Activated naive CD4-positive, alpha-beta T cell treated with anti-CD3 and anti-CD28 coated beads for 36 hours (primary cell): ENCODE measurements at regions not wholly inside any gene's neighbourhood (a gene's known extent, or its start where the extent isn't known, plus 50 kb on each side); places are given as distances from the start of the nearest gene placed in this dataset.

Experiments
- CTCF ChIA-PET: fragments of 350-600 bp; sonication (Branson Sonifier 250); formaldehyde crosslinking; loops from one replicate; lab custom pipeline; 2021; ENCODE audit warnings: antibody characterized with exemption; lab: Charles Lee
- DNase-seq: peaks from one replicate; pipeline ENCODE4 v3.0.0-alpha.2; 2020
- H3K27ac Mint-ChIP-seq: one replicate; pipeline ENCODE4 v1.8.0; 2021; ENCODE audit warnings: mild to moderate bottlenecking, mixed read lengths
- H3K27me3 Mint-ChIP-seq: one replicate; pipeline ENCODE4 v1.8.0; 2021; ENCODE audit warnings: low read depth, mixed read lengths
- H3K36me3 Mint-ChIP-seq: one replicate; pipeline ENCODE4 v1.8.0; 2021; ENCODE audit warnings: low read depth, mixed read lengths
- H3K4me1 Mint-ChIP-seq: one replicate; pipeline ENCODE4 v1.8.0; 2021; ENCODE audit warnings: low read depth, mixed read lengths
- H3K4me3 Mint-ChIP-seq: one replicate; pipeline ENCODE4 v1.8.0; 2021; ENCODE audit warnings: mild to moderate bottlenecking, moderate library complexity, mixed read lengths
- H3K9me3 Mint-ChIP-seq: one replicate; pipeline ENCODE4 v1.8.0; 2021; ENCODE audit warnings: mixed read lengths
- intact Hi-C: fragments of 100-400 bp; cut with micrococcal nuclease; formaldehyde crosslinking; loops from one replicate; pipeline ENCODE4 v1.15.1; 2023

DNA sequence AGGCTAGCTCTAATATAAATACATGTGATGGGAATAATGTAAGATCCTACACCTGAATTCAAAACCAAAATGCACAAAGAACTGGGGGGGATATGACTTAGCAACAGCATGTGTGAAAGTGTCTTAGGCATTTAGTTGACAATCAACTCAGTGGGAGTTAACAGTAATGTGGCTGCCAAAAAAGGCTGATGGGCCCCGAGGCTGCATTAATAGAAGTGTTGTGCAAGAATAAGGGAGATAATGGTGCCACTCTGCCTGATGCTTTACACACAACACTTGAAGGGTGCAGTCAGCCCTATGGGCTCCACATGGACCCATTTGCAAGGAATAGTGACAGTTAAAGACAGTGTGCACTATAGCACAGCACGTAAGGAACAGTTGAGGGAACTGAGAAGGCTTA lies 649.4 kb upstream of the ZEB2 start:
- Mint-ChIP-seq H3K27ac (no peak overlapping the region), H3K36me3 (no peaks in the 10 kb centered on the region), H3K27me3 (no peaks in the 10 kb centered on the region), H3K4me3 (no peak overlapping the region), H3K4me1 (no peaks in the 10 kb centered on the region), H3K9me3 (peaks cover 5% of the 10 kb centered on the region)
- CTCF ChIA-PET, result no interaction called here
- intact Hi-C loops, result no loop called here
- no peak for DNase-seq

DNA sequence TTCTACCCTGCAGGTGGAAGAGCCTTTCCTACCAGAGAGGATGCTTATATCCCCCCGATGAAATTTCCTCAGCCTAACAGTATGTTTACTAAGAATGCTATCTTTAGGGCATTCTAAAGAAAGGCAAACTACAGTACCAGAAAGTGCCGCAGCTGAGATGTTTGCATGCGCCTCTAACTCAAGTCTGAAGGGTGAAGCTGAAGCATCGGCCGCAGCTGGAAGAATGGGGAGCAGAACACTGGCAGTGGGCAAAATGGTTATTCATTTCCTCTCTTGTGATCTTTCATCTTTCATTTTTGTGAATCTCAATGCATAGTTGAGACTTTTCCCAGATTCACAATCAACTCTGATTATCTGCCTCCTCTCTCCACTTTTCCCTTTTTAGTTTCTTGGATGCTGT lies 648.2 kb upstream of the ZEB2 start:
- Mint-ChIP-seq H3K9me3 (peaks cover 5% of the 10 kb centered on the region), H3K36me3 (no peaks in the 10 kb centered on the region), H3K27me3 (no peaks in the 10 kb centered on the region), H3K4me1 (no peaks in the 10 kb centered on the region), H3K27ac (no peak overlapping the region), H3K4me3 (no peak overlapping the region)
- CTCF ChIA-PET, result no interaction called here
- intact Hi-C loops, result no loop called here
- no peak for DNase-seq

DNA sequence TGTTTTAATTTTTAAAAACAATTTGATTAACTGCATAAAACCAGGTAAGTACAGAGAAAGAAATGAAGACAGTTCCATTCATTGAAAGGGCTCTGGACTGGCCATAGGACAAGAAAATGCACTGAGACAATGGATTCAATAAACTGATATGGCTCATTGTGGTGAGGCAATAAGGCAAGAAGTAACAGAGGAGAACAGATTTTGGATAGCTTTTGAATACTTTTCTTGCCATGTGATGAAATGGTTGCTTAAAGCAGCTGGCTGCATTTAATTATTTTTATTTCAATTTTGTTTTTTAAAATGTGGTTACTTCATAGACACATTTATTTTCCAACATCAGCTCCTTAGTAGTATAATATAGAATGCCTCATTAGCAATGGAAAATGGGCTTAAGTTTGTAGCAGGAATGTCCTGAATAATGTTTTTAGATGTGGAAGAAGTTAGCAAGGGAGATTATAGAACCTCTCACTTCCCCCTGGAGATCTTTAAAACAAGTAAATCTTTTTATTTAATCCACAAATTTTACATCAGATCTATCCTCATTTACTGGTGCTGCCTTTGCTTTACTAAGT lies 646.9 kb upstream of the ZEB2 start:
- intact Hi-C loops, result no loop called here

DNA sequence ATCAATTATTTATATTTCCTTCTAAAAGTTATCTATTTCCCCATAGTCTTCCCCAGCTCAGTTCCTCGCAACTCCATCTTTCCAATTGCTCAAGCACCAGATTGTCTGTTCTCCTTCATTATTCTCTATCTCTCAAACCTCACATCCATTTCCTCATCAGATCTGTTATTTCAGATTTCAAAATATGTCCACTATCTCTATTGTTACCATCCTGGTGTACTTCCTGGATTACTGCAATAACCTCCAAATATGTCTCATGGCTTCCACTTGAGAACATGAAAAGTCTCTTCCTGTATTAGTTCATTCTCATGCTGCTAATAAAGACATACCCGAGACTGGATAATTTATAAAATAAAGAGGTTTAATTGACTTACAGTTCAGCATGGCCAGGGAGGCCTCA lies 641.7 kb upstream of the ZEB2 start:
- no peaks in the 10 kb centered on the region for H3K36me3 Mint-ChIP-seq
- no peaks in the 10 kb centered on the region for H3K4me1 Mint-ChIP-seq
- intact Hi-C loops, result no loop called here
- peaks cover 2% of the 10 kb centered on the region for H3K9me3 Mint-ChIP-seq
- no peaks in the 10 kb centered on the region for H3K27me3 Mint-ChIP-seq
- CTCF ChIA-PET, result no interaction called here
- H3K27ac Mint-ChIP-seq, result no peak overlapping the region
- no peak overlapping the region for H3K4me3 Mint-ChIP-seq
- no peak for DNase-seq

More for the DNA sequence above, 646.9 kb upstream of the ZEB2 start:
- Mint-ChIP-seq H3K4me1 (no peaks in the 10 kb centered on the region), H3K27me3 (no peaks in the 10 kb centered on the region), H3K27ac (no peak overlapping the region), H3K36me3 (no peaks in the 10 kb centered on the region), H3K4me3 (no peak overlapping the region), H3K9me3 (peaks cover 6% of the 10 kb centered on the region)
- CTCF ChIA-PET, result no interaction called here
- DNase-seq, result no peak

DNA sequence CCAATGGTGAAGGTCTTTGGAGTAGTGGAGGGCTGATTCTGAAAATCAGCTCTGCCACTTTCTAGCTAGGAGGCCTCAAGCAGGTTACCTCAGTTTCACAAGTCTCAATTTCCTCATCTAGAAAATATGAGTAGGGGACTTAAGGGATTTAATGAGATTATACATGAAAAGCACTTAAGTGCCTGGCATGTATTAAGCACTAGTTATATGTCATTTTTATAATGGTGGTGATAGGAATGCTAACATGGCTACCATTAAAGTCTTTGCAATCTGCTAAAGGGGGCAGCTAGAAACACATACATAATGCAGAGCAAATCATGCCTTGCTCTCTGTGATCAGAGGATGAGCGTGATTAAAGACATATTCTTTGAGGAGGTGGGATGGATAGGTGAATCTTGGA lies 640.9 kb upstream of the ZEB2 start:
- no peaks in the 10 kb centered on the region for H3K4me1 Mint-ChIP-seq
- no peak overlapping the region for H3K27ac Mint-ChIP-seq
- CTCF ChIA-PET, result no interaction called here
- intact Hi-C loops, result no loop called here
- no peak for DNase-seq
- no peaks in the 10 kb centered on the region for H3K27me3 Mint-ChIP-seq
- H3K9me3 Mint-ChIP-seq, result peaks cover 2% of the 10 kb centered on the region
- H3K36me3 Mint-ChIP-seq, result no peaks in the 10 kb centered on the region
- no peak overlapping the region for H3K4me3 Mint-ChIP-seq

DNA sequence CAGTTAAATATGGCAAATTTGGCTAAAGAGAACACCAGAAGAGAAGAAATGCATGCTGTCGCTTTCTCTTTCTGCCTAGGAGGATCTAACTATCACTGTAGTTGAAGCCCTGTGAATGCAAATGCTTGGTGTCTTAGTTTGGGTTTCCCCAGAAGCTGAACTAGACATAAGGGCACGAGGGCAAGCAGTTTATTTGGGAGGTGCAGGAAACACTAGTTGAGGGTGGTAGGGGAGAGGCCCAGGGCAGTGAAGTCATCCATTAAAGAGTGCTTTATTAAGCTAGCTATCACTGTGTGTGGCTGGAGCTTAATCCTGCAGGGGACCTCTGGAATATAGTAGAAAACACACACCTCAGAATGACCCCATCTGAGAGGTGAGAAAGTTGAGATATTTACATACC lies 639.8 kb upstream of the ZEB2 start:
- H3K4me1 Mint-ChIP-seq, result no peaks in the 10 kb centered on the region
- CTCF ChIA-PET, result no interaction called here
- H3K4me3 Mint-ChIP-seq, result no peak overlapping the region
- H3K9me3 Mint-ChIP-seq, result peaks cover 2% of the 10 kb centered on the region
- intact Hi-C loops, result no loop called here
- no peak for DNase-seq
- no peaks in the 10 kb centered on the region for H3K36me3 Mint-ChIP-seq
- H3K27me3 Mint-ChIP-seq, result no peaks in the 10 kb centered on the region
- H3K27ac Mint-ChIP-seq, result no peak overlapping the region

DNA sequence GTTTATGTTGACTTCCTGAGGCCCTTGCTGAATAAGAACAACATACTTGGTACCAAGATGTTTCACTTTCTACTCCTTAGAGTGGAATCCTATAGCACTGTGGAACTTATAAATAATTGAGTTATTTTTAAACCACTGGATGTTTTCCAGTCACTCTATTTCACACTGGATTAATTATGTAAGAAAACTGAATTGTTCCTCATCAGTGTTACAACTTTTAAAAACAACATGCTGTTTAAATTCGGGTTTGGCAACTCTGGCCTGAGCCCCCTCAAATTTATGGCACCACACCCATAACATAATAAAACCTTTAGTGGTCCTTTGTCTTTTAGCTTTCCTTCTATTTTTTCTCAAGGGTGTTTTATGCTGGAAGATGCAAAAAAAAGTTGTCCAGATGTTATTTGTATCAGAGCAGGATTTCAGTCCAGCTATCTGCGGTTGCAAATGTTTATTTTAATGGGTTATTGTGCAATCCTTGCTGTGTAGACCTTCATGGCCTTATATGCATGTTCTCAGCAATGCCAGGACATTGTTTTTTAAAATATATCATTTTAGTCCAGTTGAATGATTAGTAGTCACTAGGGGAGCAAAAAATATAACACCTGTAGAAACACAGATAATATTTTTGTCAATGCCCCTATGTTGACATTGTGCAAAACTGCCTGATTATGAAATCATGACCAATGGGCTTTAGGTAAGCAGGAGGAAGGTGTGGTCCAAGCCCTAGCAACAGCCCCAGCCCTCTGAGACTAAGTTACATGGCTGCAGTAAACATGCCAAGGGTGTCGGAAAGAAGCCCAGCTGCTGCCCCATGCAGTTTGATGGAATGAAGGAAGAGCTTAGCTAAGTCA lies 638.0 kb upstream of the ZEB2 start:
- CTCF ChIA-PET, result no interaction called here
- Mint-ChIP-seq H3K36me3 (no peaks in the 10 kb centered on the region), H3K4me3 (no peak overlapping the region), H3K27ac (no peak overlapping the region), H3K9me3 (peaks cover 4% of the 10 kb centered on the region), H3K27me3 (no peaks in the 10 kb centered on the region), H3K4me1 (no peaks in the 10 kb centered on the region)
- intact Hi-C loops, result no loop called here
- DNase-seq, result no peak

DNA sequence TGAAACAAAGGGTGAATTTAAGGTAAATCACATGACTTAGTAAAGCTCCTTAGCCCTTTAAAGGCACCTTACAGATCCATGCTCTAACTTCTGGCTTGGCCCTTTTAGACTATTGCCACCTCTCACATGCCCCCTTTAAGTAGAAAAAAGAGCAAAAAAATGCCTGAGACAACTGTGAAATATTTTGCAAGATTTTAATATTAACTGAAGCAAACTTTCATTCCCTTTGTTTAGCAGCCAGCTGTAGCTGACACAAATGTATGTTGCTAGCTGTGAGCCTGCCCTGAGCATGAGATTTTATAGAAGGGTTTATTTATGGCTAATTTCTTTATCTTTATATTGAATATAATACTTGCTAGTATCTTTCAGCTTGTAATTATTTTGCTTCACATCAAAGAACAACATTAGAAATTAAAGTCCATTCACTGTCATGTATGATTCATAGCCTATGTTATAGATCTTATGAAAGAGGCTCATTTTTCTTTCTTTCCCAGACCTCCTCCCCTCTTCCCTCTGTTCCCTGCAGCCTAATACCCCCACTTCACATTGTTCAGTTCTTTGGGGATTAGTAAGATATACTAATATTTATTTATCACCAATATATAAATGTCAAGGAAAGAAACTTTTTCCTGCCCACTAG lies 637.2 kb upstream of the ZEB2 start:
- H3K9me3 Mint-ChIP-seq, result peaks cover 2% of the 10 kb centered on the region
- no peak for DNase-seq
- H3K4me3 Mint-ChIP-seq, result no peak overlapping the region
- H3K27me3 Mint-ChIP-seq, result no peaks in the 10 kb centered on the region
- H3K27ac Mint-ChIP-seq, result no peak overlapping the region
- no peaks in the 10 kb centered on the region for H3K36me3 Mint-ChIP-seq
- intact Hi-C loops, result no loop called here
- CTCF ChIA-PET, result no interaction called here
- H3K4me1 Mint-ChIP-seq, result no peaks in the 10 kb centered on the region

DNA sequence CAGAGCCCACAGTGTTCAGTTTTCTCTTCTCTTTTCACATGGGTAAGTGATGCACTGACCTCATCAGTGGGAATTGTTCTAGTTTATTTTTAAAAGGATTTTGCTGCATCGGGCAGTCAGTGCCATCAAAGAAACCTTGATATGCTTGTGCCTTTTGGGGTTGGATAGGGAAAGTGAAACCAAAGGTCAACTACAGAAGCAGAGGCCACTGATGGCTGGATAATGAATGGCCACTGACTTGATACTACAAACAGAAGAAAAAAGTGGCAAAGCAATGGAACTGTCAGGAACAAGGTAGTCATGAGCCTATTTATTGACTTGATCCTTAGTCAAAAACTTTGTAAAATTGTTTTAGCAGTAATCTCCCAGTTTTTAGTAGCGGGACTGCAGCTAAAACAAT lies 636.3 kb upstream of the ZEB2 start:
- intact Hi-C loops, result no loop called here
- peaks cover 2% of the 10 kb centered on the region for H3K9me3 Mint-ChIP-seq
- H3K27me3 Mint-ChIP-seq, result no peaks in the 10 kb centered on the region
- CTCF ChIA-PET, result no interaction called here
- DNase-seq, result no peak
- H3K36me3 Mint-ChIP-seq, result no peaks in the 10 kb centered on the region
- no peak overlapping the region for H3K27ac Mint-ChIP-seq
- no peak overlapping the region for H3K4me3 Mint-ChIP-seq
- H3K4me1 Mint-ChIP-seq, result no peaks in the 10 kb centered on the region

DNA sequence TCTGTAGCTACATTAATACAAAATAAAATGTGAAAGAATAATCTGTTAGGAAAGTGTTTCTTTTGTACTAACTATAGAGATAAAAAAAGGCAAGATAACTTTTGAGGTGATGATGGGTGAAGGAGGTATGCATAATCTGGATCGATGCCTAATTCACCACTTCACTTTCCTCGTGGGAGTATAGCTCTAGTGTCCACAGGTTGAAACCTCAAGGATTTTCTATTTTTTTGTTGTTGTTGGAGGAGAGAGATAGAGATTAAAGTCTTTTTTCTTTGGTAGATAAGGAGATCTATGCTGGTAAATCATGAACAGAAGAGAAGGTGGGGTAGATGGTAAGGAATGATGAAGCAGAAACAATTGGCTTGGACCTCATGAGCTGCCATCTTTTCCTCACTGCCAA lies 635.3 kb upstream of the ZEB2 start:
- Mint-ChIP-seq H3K4me1 (no peaks in the 10 kb centered on the region), H3K27me3 (no peaks in the 10 kb centered on the region), H3K36me3 (no peaks in the 10 kb centered on the region), H3K4me3 (no peak overlapping the region), H3K27ac (no peak overlapping the region), H3K9me3 (peaks cover 2% of the 10 kb centered on the region)
- CTCF ChIA-PET, result no interaction called here
- intact Hi-C loops, result no loop called here
- DNase-seq, result no peak

DNA sequence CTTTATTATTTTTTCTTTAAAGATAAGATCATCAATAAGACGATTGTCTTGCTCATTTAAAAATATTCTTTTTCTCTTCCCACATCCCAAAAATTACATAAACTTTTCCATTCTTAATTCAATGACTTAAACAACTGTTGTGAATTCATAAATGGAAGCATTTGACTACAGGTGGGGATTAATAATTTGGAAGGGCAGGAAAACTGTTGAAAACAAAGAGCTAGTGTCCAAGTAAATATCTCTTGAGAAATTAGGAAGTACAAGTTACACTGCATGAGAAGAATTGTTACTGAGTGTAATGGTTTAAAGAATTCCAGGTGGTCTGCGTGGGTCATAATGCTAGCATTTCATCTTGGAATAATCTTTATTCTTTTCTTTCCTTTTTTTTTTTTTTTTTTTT lies 634.8 kb upstream of the ZEB2 start:
- Mint-ChIP-seq H3K27ac (no peak overlapping the region), H3K36me3 (no peaks in the 10 kb centered on the region), H3K4me1 (no peaks in the 10 kb centered on the region), H3K27me3 (no peaks in the 10 kb centered on the region), H3K9me3 (peaks cover 2% of the 10 kb centered on the region), H3K4me3 (no peak overlapping the region)
- DNase-seq, result no peak
- intact Hi-C loops, result no loop called here
- CTCF ChIA-PET, result no interaction called here

DNA sequence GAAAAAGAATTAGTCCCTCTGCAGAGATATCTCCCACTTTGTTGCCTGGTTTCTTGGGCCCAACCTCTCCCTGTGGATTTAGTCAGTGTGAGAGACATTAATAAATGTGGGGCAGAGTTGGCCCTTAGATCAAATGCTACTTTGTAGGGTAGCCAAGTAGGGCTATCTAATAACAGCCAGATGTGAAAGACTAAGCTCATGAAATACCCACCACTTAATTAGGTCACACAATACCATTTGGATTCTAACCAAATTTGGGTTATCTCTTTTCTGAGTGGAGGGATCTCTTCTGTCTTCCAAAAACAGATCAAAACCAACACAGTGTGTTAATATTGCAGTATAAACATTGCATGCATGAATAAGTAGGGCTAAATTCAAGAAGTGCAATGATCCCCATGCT lies 626.8 kb upstream of the ZEB2 start:
- no peak overlapping the region for H3K27ac Mint-ChIP-seq
- no peaks in the 10 kb centered on the region for H3K36me3 Mint-ChIP-seq
- H3K4me1 Mint-ChIP-seq, result no peaks in the 10 kb centered on the region
- intact Hi-C loops, result no loop called here
- H3K27me3 Mint-ChIP-seq, result no peaks in the 10 kb centered on the region
- H3K4me3 Mint-ChIP-seq, result no peak overlapping the region
- CTCF ChIA-PET, result no interaction called here
- DNase-seq, result no peak
- no peaks in the 10 kb centered on the region for H3K9me3 Mint-ChIP-seq
